Transverse colon (tissue), 4 donors: ENCODE measurements at regions not wholly inside any gene's neighbourhood (a gene's known extent, or its start where the extent isn't known, plus 50 kb on each side); places are given as distances from the start of the nearest gene placed in this dataset.

Experiments used
- DNase-seq: peaks from one replicate; pipeline ENCODE4 v3.0.0-alpha.2; 2019
- H3K27ac ChIP-seq, 4 donors: fragments of 200-600 bp; sonication (generic); 2 replicates each; pipeline ENCODE4 v1.5.1; 2016 to 2018; ENCODE audit warnings: inconsistent platforms in 4 of 4
- H3K27me3 ChIP-seq: fragments of 200-600 bp; sonication (generic); 2 replicates; pipeline ENCODE4 v1.5.1; 2017; ENCODE audit warnings: inconsistent platforms
- H3K36me3 ChIP-seq, 4 donors: fragments of 200-600 bp; sonication (generic); 2 replicates each; pipeline ENCODE4 v1.5.1; 2017 to 2019; ENCODE audit warnings: inconsistent platforms in 4 of 4
- H3K4me1 ChIP-seq, 4 donors: fragments of 200-600 bp; sonication (generic); 2 replicates each; pipeline ENCODE4 v1.5.1; 2017 to 2020; ENCODE audit warnings: inconsistent platforms in 4 of 4
- H3K4me3 ChIP-seq, 4 donors: fragments of 200-600 bp; sonication (generic); 1 replicate in 1 of 4; 2 replicates in 3 of 4; pipeline versions ENCODE4 v1.5.1 to v1.6.1; 2017 to 2019; ENCODE audit warnings: inconsistent platforms in 4 of 4
- H3K9me3 ChIP-seq, 2 donors: fragments of 200-600 bp; sonication (generic); 2 replicates each; pipeline ENCODE4 v1.5.1; 2017 to 2019; ENCODE audit warnings: inconsistent platforms in 2 of 2
- EP300 ChIP-seq: sonication (generic); formaldehyde crosslinking; IDR thresholded peaks from one replicate; pipeline ENCODE4 v1.6.1; 2017; ENCODE audit warnings: antibody characterized with exemption, low read depth
- POLR2A ChIP-seq: fragments of 450-650 bp; IDR thresholded peaks from one replicate; pipeline ENCODE4 v1.6.1; 2016; ENCODE audit warnings: antibody characterized with exemption, mild to moderate bottlenecking, moderate library complexity
- POLR2AphosphoS5 ChIP-seq, 3 donors: sonication (generic); formaldehyde crosslinking; IDR thresholded peaks; one replicate each; pipeline ENCODE4 v1.6.1; 2016; ENCODE audit warnings: antibody characterized with exemption in 3 of 3
- WGBS, 2 donors: methylation state at CpG; one replicate each; pipeline ENCODE4 v1.1.5; 2018; ENCODE audit warnings: low coverage in 1 of 2; 5-methylcytosine and 5-hydroxymethylcytosine counted together
- in situ Hi-C, 4 donors: fragments of 200-750 bp; cut with MboI; loops; one replicate each; pipeline versions ENCODE4 v1.15.0 to v1.15.1; 2017; ENCODE audit warnings: low sequenced_read_pairs in 3 of 4, low pct_ligation_motif_present in 1 of 4, low pct_unique_long_range_greater_than_20kb in 1 of 4
- intact Hi-C: fragments of 100-400 bp; cut with DNase I; formaldehyde crosslinking; loops from one replicate; pipeline ENCODE4 v1.15.1; 2023; ENCODE audit warnings: low total_unique reads
- TF ChIP-seq, protein P1 (sequence below), 5 experiments: fragments of 200-600 bp in 3 of 5; fragments of 450-650 bp in 2 of 5; sonication (generic) in 3 of 5; IDR thresholded peaks; 1 replicate in 2 of 5; 2 replicates in 3 of 5; pipeline ENCODE4 v1.5.1; 2016 to 2017; ENCODE audit warnings: antibody characterized with exemption in 5 of 5, inconsistent platforms in 3 of 5, mild to moderate bottlenecking in 2 of 5, moderate library complexity in 1 of 5

DNA sequence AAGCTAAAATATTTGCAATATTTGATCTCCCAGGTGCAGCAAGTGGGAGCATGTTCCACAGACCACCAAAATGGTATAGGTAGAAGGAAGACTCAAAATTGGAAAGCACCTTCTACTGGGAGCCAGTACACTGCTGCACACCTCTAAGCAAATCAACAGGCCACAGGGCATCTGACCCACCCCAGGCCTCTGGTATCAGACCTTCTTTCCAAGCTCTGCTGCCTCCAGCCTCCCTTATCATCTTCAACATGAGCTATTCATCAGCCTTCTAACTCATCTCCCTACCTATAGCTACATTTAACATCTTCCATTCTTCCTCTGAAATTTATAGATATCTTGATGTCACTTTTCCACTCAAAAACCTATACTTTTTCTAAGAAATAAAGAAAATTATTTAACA lies 294.8 kb downstream of the ZEB2 start:
- in situ Hi-C loops (no loop called here), intact Hi-C loops (no loop called here)
- no peaks in the 10 kb centered on the region for H3K27me3 ChIP-seq
- TF ChIP-seq EP300 (no peak), POLR2A (no peak), POLR2AphosphoS5 (IDR thresholded peaks at IDR 0.05) (no peak)
- TF ChIP-seq, protein P1, sequence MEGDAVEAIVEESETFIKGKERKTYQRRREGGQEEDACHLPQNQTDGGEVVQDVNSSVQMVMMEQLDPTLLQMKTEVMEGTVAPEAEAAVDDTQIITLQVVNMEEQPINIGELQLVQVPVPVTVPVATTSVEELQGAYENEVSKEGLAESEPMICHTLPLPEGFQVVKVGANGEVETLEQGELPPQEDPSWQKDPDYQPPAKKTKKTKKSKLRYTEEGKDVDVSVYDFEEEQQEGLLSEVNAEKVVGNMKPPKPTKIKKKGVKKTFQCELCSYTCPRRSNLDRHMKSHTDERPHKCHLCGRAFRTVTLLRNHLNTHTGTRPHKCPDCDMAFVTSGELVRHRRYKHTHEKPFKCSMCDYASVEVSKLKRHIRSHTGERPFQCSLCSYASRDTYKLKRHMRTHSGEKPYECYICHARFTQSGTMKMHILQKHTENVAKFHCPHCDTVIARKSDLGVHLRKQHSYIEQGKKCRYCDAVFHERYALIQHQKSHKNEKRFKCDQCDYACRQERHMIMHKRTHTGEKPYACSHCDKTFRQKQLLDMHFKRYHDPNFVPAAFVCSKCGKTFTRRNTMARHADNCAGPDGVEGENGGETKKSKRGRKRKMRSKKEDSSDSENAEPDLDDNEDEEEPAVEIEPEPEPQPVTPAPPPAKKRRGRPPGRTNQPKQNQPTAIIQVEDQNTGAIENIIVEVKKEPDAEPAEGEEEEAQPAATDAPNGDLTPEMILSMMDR (IDR thresholded peaks at IDR 0.05), result no peak
- no peak overlapping the region for H3K27ac ChIP-seq
- H3K36me3 ChIP-seq, result no peaks in the 10 kb centered on the region
- H3K9me3 ChIP-seq, result no peaks in the 10 kb centered on the region
- DNase-seq, result no peak
- peaks cover 0 to 4% (median 0%) of the 10 kb centered on the region in 4 donors for H3K4me1 ChIP-seq
- H3K4me3 ChIP-seq, result no peak overlapping the region

DNA sequence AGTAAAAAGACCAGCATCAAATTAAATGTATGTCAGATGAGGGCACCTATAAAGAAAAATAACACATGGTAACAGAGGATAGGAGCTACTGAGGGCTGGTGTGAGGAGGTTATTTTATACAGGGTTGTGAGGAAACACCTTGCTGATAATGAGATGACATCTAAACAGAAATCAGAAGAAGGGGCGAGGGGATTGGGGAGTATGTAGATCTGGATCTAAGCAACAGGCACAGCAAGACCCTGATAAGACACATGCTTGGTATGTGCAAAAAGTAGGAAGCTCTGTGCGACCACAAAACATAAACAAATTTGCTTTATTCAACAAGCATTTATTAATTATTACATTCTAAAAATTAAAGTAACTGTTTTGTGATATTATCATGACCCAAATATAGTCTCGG lies 295.4 kb downstream of the ZEB2 start:
- H3K27ac ChIP-seq, result no peak overlapping the region
- intact Hi-C loops, result no loop called here
- DNase-seq, result no peak
- no peaks in the 10 kb centered on the region for H3K9me3 ChIP-seq
- in situ Hi-C loops, result no loop called here
- TF ChIP-seq POLR2A, result no peak
- TF ChIP-seq EP300, result no peak
- TF ChIP-seq, protein P1 (IDR thresholded peaks at IDR 0.05), result no peak
- TF ChIP-seq POLR2AphosphoS5 (IDR thresholded peaks at IDR 0.05), result no peak
- H3K4me1 ChIP-seq, result peaks cover 0 to 4% (median 0%) of the 10 kb centered on the region in 4 donors
- WGBS, 2 donors, result 92% methylated on average over 3 of the region's 3 CpGs
- H3K4me3 ChIP-seq, result no peak overlapping the region
- no peaks in the 10 kb centered on the region for H3K36me3 ChIP-seq
- H3K27me3 ChIP-seq, result no peaks in the 10 kb centered on the region

DNA sequence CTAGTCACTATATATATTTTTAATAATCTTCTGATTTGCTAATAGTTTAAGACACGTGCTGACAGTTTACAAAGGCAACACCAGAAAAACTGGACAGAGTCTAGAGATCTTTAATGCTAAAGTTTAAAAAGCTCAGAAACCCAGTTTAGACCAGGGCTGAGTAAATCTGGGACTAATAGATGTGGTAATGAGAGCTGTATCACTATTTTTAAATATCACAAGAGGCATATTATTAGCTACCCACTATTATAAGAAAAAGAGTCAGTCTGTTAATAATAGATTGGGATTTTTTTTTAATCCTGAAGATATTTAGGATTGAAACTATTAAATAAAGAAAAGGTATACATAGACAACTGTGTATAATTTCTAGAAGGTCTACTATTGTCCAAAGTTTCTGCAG lies 299.9 kb downstream of the ZEB2 start:
- no peaks in the 10 kb centered on the region for H3K27me3 ChIP-seq
- no peak overlapping the region for H3K4me3 ChIP-seq
- TF ChIP-seq POLR2A, result no peak
- TF ChIP-seq, protein P1 (IDR thresholded peaks at IDR 0.05), result no peak
- TF ChIP-seq EP300, result no peak
- no peak for TF ChIP-seq POLR2AphosphoS5 (IDR thresholded peaks at IDR 0.05)
- DNase-seq, result no peak
- H3K36me3 ChIP-seq, result no peaks in the 10 kb centered on the region
- no peak overlapping the region for H3K27ac ChIP-seq
- H3K9me3 ChIP-seq, result no peaks in the 10 kb centered on the region
- H3K4me1 ChIP-seq, result peaks cover 0 to 9% (median 0%) of the 10 kb centered on the region in 4 donors
- 85 to 86% methylated on average over 1 of the region's 1 CpG for WGBS, 2 donors
- intact Hi-C loops (no loop called here), in situ Hi-C loops (no loop called here)

DNA sequence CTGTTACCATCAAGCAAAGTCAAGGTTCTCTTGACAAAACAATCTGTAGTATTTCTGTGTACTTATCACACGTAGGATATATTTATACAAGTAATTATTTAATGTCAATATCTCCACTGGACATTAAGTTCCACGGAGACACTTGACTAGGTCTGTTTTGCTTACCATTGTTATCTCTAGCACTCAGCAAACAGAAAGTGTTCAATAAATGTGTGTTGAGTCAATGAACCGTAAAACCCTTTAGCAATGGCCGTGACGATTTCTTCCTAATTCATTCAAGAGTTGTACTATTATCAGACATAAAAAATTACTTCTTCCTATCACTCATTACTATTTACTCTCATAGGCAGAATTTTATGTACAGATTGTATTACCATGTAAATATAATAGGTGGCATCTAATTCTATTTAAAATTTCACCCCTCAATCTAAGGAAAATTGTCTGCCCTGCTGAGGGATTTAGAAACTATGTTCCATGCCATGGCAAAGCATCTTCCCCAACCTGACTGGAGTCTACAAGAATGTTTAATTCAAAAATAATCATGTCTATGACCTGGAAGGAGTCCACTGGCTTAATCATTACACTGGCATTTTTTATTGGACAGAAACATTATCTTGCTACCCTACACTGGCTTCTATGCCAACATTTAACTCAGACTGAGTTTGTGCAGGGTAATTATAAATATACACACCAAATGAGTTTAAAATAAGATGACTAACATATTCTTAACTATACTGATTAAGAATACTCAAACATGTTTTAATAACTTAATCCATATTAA lies 301.9 kb downstream of the ZEB2 start:
- in situ Hi-C loops, result no loop called here
- DNase-seq, result no peak
- whole genome bisulfite sequencing, 2 donors, result 52 to 59% methylated on average over 5 of the region's 5 CpGs
- intact Hi-C loops, result no loop called here
- Histone ChIP-seq H3K36me3 (no peaks in the 10 kb centered on the region), H3K4me3 (no peak overlapping the region), H3K27me3 (no peaks in the 10 kb centered on the region), H3K27ac (no peak overlapping the region), H3K4me1 (peaks cover 0 to 5% (median 0%) of the 10 kb centered on the region in 4 donors), H3K9me3 (no peaks in the 10 kb centered on the region)
- TF ChIP-seq, protein P1 (IDR thresholded peaks at IDR 0.05), result no peak
- TF ChIP-seq POLR2A (no peak), EP300 (no peak), POLR2AphosphoS5 (IDR thresholded peaks at IDR 0.05) (no peak)
